ENCODE measurements at regions not wholly inside any gene's neighbourhood (a gene's known extent, or its start where the extent isn't known, plus 50 kb on each side); places are given as distances from the start of the nearest gene placed in this dataset.

GRCh38 chr20:10910535-10911178 lies 236.9 kb upstream of the JAG1 start:
- Histone ChIP-seq H3K27ac (ENCODE audit: low read length) (no peak overlapping the region), H3K27me3 (ENCODE audit: insufficient read depth, low read length) (no peaks in the 10 kb centered on the region), H3K36me3 (ENCODE audit: insufficient read depth, low read depth, low read length) (no peaks in the 10 kb centered on the region)

DNA sequence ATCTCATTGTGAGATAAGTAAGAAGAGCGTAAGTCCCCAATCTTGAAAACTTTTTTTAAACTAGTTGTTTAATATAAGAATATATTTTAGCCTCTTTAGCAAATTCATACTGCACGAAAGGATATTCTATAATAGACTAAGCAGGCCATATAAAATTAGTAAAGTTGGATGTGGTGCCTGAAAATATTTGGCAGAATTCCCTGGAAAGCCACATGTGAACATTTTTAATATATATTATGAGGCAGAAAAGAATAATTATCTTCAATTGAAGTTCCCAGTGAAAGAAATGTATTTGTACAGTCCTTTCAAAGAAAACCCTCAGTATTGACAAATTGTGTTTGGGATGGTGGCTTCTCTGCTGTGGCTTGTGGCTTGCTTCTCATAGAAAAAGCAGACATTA lies 237.5 kb upstream of the JAG1 start:
- H3K9ac ChIP-seq (ENCODE audit: low read depth, low read length) = no peak overlapping the region
- H3K4me1 ChIP-seq (ENCODE audit: insufficient read depth, low read length) = peaks cover 2% of the 10 kb centered on the region; the same call in 1 of the 2 replicates
- no peaks in the 10 kb centered on the region for H3K27me3 ChIP-seq (ENCODE audit: insufficient read depth, low read length)

More at GRCh38 chr20:10910535-10911178, 236.9 kb upstream of the JAG1 start:
- H3K9me3 ChIP-seq (ENCODE audit: insufficient read depth, low read depth, low read length) = no peaks in the 10 kb centered on the region
- no peak overlapping the region for H3K4me3 ChIP-seq (ENCODE audit: low read length)
- no peak overlapping the region for H3K9ac ChIP-seq (ENCODE audit: low read depth, low read length)
- H3K4me1 ChIP-seq (ENCODE audit: insufficient read depth, low read length) = peaks cover 2% of the 10 kb centered on the region; the same call in 1 of the 2 replicates

DNA sequence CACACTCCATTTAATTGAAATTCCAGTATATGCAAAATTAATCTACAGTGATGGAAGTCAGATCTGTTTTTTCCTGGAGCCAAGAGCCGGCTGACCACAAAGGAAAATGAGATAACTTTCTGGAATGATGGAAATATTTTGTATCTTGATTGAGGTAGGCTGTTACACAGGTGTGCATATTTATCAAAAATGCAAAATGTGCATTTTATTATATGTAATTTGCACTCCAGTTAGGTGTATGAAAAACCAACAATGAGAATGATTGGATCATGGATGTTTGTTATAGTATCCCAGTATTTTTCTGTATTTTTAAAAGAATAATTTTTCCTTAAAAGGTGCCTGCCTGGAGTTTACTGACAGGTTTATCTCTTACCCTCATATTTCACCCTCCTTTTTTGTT lies 242.0 kb upstream of the JAG1 start:
- H3K36me3 ChIP-seq (ENCODE audit: insufficient read depth, low read depth, low read length) = no peaks in the 10 kb centered on the region
- no peak overlapping the region for H3K4me3 ChIP-seq (ENCODE audit: low read length)
- H3K27ac ChIP-seq (ENCODE audit: low read length) = no peak overlapping the region
- H3K9me3 ChIP-seq (ENCODE audit: insufficient read depth, low read depth, low read length) = no peaks in the 10 kb centered on the region
- no peaks in the 10 kb centered on the region for H3K27me3 ChIP-seq (ENCODE audit: insufficient read depth, low read length)
- H3K9ac ChIP-seq (ENCODE audit: low read depth, low read length) = no peak overlapping the region
- no peaks in the 10 kb centered on the region for H3K4me1 ChIP-seq (ENCODE audit: insufficient read depth, low read length)

More for the DNA sequence above, 237.5 kb upstream of the JAG1 start:
- no peak overlapping the region for H3K27ac ChIP-seq (ENCODE audit: low read length)
- H3K9me3 ChIP-seq (ENCODE audit: insufficient read depth, low read depth, low read length) = no peaks in the 10 kb centered on the region
- no peaks in the 10 kb centered on the region for H3K36me3 ChIP-seq (ENCODE audit: insufficient read depth, low read depth, low read length)
- H3K4me3 ChIP-seq (ENCODE audit: low read length) = no peak overlapping the region

GRCh38 chr20:10916312-10916711 lies 242.5 kb upstream of the JAG1 start:
- H3K36me3 ChIP-seq (ENCODE audit: insufficient read depth, low read depth, low read length) = no peaks in the 10 kb centered on the region
- no peaks in the 10 kb centered on the region for H3K27me3 ChIP-seq (ENCODE audit: insufficient read depth, low read length)
- no peak overlapping the region for H3K27ac ChIP-seq (ENCODE audit: low read length)
- H3K9ac ChIP-seq (ENCODE audit: low read depth, low read length) = no peak overlapping the region
- H3K9me3 ChIP-seq (ENCODE audit: insufficient read depth, low read depth, low read length) = no peaks in the 10 kb centered on the region
- no peak overlapping the region for H3K4me3 ChIP-seq (ENCODE audit: low read length)
- no peaks in the 10 kb centered on the region for H3K4me1 ChIP-seq (ENCODE audit: insufficient read depth, low read length)

- H3K9me3 ChIP-seq (ENCODE audit: insufficient read depth, low read depth, low read length) = no peaks in the 10 kb centered on the region
- no peaks in the 10 kb centered on the region for H3K4me1 ChIP-seq (ENCODE audit: insufficient read depth, low read length)
- no peak overlapping the region for H3K4me3 ChIP-seq (ENCODE audit: low read length)
Observed at GRCh38 chr20:10917826-10918225, 244.0 kb upstream of the JAG1 start.

GRCh38 chr20:10919396-10920140 lies 245.8 kb upstream of the JAG1 start:
- H3K36me3 ChIP-seq (ENCODE audit: insufficient read depth, low read depth, low read length) = no peaks in the 10 kb centered on the region
- no peak overlapping the region for H3K27ac ChIP-seq (ENCODE audit: low read length)
- H3K4me1 ChIP-seq (ENCODE audit: insufficient read depth, low read length) = no peaks in the 10 kb centered on the region
- H3K27me3 ChIP-seq (ENCODE audit: insufficient read depth, low read length) = no peaks in the 10 kb centered on the region
- H3K9me3 ChIP-seq (ENCODE audit: insufficient read depth, low read depth, low read length) = no peaks in the 10 kb centered on the region
- no peak overlapping the region for H3K9ac ChIP-seq (ENCODE audit: low read depth, low read length)
- no peak overlapping the region for H3K4me3 ChIP-seq (ENCODE audit: low read length)

More at GRCh38 chr20:10917826-10918225, 244.0 kb upstream of the JAG1 start:
- H3K27ac ChIP-seq (ENCODE audit: low read length) = no peak overlapping the region
- no peaks in the 10 kb centered on the region for H3K36me3 ChIP-seq (ENCODE audit: insufficient read depth, low read depth, low read length)
- H3K27me3 ChIP-seq (ENCODE audit: insufficient read depth, low read length) = no peaks in the 10 kb centered on the region
- no peak overlapping the region for H3K9ac ChIP-seq (ENCODE audit: low read depth, low read length)

- H3K4me3 ChIP-seq (ENCODE audit: low read length) = no peak overlapping the region
- no peaks in the 10 kb centered on the region for H3K4me1 ChIP-seq (ENCODE audit: insufficient read depth, low read length)
- H3K9me3 ChIP-seq (ENCODE audit: insufficient read depth, low read depth, low read length) = no peaks in the 10 kb centered on the region
- no peak overlapping the region for H3K9ac ChIP-seq (ENCODE audit: low read depth, low read length)
- H3K27ac ChIP-seq (ENCODE audit: low read length) = no peak overlapping the region
- no peaks in the 10 kb centered on the region for H3K36me3 ChIP-seq (ENCODE audit: insufficient read depth, low read depth, low read length)
- H3K27me3 ChIP-seq (ENCODE audit: insufficient read depth, low read length) = no peaks in the 10 kb centered on the region
Observed at GRCh38 chr20:10920396-10920795, 246.6 kb upstream of the JAG1 start.

- no peak overlapping the region for H3K27ac ChIP-seq (ENCODE audit: low read length)
- no peaks in the 10 kb centered on the region for H3K4me1 ChIP-seq (ENCODE audit: insufficient read depth, low read length)
- no peaks in the 10 kb centered on the region for H3K27me3 ChIP-seq (ENCODE audit: insufficient read depth, low read length)
Observed at GRCh38 chr20:10921491-10922010, 247.8 kb upstream of the JAG1 start.

GRCh38 chr20:10922506-10922905 lies 248.7 kb upstream of the JAG1 start:
- H3K9ac ChIP-seq (ENCODE audit: low read depth, low read length) = no peak overlapping the region
- no peaks in the 10 kb centered on the region for H3K36me3 ChIP-seq (ENCODE audit: insufficient read depth, low read depth, low read length)
- H3K4me1 ChIP-seq (ENCODE audit: insufficient read depth, low read length) = no peaks in the 10 kb centered on the region
- H3K27me3 ChIP-seq (ENCODE audit: insufficient read depth, low read length) = no peaks in the 10 kb centered on the region
- H3K9me3 ChIP-seq (ENCODE audit: insufficient read depth, low read depth, low read length) = no peaks in the 10 kb centered on the region
- no peak overlapping the region for H3K27ac ChIP-seq (ENCODE audit: low read length)
- no peak overlapping the region for H3K4me3 ChIP-seq (ENCODE audit: low read length)

More at GRCh38 chr20:10921491-10922010, 247.8 kb upstream of the JAG1 start:
- Histone ChIP-seq H3K9ac (ENCODE audit: low read depth, low read length) (no peak overlapping the region), H3K4me3 (ENCODE audit: low read length) (no peak overlapping the region), H3K9me3 (ENCODE audit: insufficient read depth, low read depth, low read length) (no peaks in the 10 kb centered on the region), H3K36me3 (ENCODE audit: insufficient read depth, low read depth, low read length) (no peaks in the 10 kb centered on the region)

DNA sequence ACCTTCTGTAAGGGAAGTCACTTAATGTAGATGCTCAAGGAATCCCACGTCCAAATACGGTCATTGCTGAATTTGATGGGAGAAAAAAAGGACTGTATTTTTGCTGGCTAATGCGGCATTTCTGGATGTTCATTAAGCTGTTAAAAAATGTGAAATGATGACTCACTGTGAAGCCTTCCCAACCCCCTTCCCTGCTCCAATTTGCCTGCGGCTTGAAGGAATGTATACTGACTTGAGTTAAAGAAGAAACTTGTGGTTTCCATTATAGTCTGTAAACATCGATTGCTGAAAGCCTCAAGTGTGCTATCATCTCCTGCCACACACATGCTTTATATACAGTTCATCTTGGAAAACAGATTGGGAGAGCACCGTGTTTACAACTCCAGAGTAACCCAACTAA lies 249.1 kb upstream of the JAG1 start:
- Histone ChIP-seq H3K9ac (ENCODE audit: low read depth, low read length) (no peak overlapping the region), H3K9me3 (ENCODE audit: insufficient read depth, low read depth, low read length) (no peaks in the 10 kb centered on the region), H3K4me1 (ENCODE audit: insufficient read depth, low read length) (no peaks in the 10 kb centered on the region), H3K4me3 (ENCODE audit: low read length) (no peak overlapping the region), H3K36me3 (ENCODE audit: insufficient read depth, low read depth, low read length) (no peaks in the 10 kb centered on the region), H3K27me3 (ENCODE audit: insufficient read depth, low read length) (no peaks in the 10 kb centered on the region), H3K27ac (ENCODE audit: low read length) (no peak overlapping the region)

DNA sequence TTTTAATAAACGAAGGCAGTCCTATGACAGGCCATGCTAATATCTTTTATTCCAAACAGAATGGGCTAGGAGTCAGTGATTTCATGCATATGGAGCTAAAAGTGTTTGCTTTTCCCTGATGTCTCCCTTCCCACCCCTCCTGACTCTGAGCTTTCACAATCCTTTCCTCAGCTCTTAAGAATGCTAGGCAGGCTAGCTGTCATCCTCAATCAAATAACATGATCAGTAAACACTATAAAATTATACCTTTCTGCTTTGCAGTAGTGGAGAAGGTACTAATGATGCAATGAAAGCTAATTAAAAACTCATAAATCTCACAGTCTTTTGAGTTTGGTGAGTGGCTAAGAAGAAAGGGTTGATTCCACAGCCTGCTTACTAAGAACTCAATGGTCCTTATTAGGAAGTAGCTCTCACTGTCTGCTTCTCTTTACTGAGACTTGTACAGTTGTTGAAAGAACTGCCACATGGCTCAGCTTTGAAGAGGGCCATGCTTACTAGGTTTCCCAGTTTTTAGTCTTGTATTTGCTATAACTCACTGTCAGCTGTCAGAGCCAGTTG lies 250.9 kb upstream of the JAG1 start:
- Histone ChIP-seq H3K27ac (ENCODE audit: low read length) (no peak overlapping the region), H3K9ac (ENCODE audit: low read depth, low read length) (no peak overlapping the region), H3K27me3 (ENCODE audit: insufficient read depth, low read length) (no peaks in the 10 kb centered on the region), H3K36me3 (ENCODE audit: insufficient read depth, low read depth, low read length) (no peaks in the 10 kb centered on the region), H3K9me3 (ENCODE audit: insufficient read depth, low read depth, low read length) (no peaks in the 10 kb centered on the region), H3K4me3 (ENCODE audit: low read length) (no peak overlapping the region), H3K4me1 (ENCODE audit: insufficient read depth, low read length) (no peaks in the 10 kb centered on the region)

GRCh38 chr20:10925767-10926166 lies 252.0 kb upstream of the JAG1 start:
- Histone ChIP-seq H3K9me3 (ENCODE audit: insufficient read depth, low read depth, low read length) (no peaks in the 10 kb centered on the region), H3K27me3 (ENCODE audit: insufficient read depth, low read length) (no peaks in the 10 kb centered on the region), H3K9ac (ENCODE audit: low read depth, low read length) (no peak overlapping the region), H3K36me3 (ENCODE audit: insufficient read depth, low read depth, low read length) (no peaks in the 10 kb centered on the region), H3K4me3 (ENCODE audit: low read length) (no peak overlapping the region), H3K27ac (ENCODE audit: low read length) (no peak overlapping the region), H3K4me1 (ENCODE audit: insufficient read depth, low read length) (no peaks in the 10 kb centered on the region)

Data from iPS-20b (cell line).